ENCODE measurements at regions not wholly inside any gene's neighbourhood (a gene's known extent, or its start where the extent isn't known, plus 50 kb on each side); places are given as distances from the start of the nearest gene placed in this dataset.

DNA sequence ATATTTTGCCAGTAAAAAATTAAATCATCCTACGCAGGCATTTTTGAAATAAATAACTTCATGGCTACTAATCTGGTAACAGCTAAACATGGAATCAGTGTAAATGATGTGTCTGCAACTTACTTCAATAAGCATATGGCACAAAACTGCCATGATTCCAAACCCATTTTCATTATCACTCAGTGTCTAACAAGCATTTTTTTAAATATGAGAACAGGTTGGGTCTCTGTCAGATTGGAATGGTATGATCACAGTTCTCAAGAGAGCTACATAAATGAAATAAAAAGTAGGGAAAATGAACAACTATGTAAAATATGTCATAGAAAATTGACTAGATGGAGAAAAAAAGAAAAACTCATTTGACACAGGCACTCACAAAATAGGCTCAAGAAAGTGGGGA is 476.9 kb upstream of the NWD2 start:
- Histone ChIP-seq H3K27ac (ENCODE audit: low read length) (no peak overlapping the region), H3K4me3 (ENCODE audit: low read length) (no peak overlapping the region), H3K4me1 (ENCODE audit: control insufficient read depth, insufficient read depth, low read length) (no peaks in the 10 kb centered on the region), H3K9me3 (ENCODE audit: control insufficient read depth, low read length) (no peaks in the 10 kb centered on the region), H3K27me3 (ENCODE audit: control insufficient read depth, insufficient read depth) (no peaks in the 10 kb centered on the region)
- no peak for DNase-seq
- intact Hi-C loops (cut with DNase I), result no loop called here
- ATAC-seq, result no peak
- 87% methylated on average over 1 of the region's 1 CpG for WGBS

- Histone ChIP-seq H3K4me3 (ENCODE audit: low read length) (no peak overlapping the region), H3K4me1 (ENCODE audit: control insufficient read depth, insufficient read depth, low read length) (no peaks in the 10 kb centered on the region), H3K27ac (ENCODE audit: low read length) (no peak overlapping the region), H3K27me3 (ENCODE audit: control insufficient read depth, insufficient read depth) (no peaks in the 10 kb centered on the region), H3K9me3 (ENCODE audit: control insufficient read depth, low read length) (no peaks in the 10 kb centered on the region)
- intact Hi-C loops (cut with DNase I), result no loop called here
- no peak for DNase-seq
- ATAC-seq, result no peak
- 54% methylated on average over 2 of the region's 2 CpGs for WGBS
Measured at GRCh38 chr4:36771411-36772153, 473.0 kb upstream of the NWD2 start.

- DNase-seq (no peak), ATAC-seq (no peak)
- H3K4me1 ChIP-seq (ENCODE audit: control insufficient read depth, insufficient read depth, low read length), result no peaks in the 10 kb centered on the region
- no peak overlapping the region for H3K27ac ChIP-seq (ENCODE audit: low read length)
- no peak overlapping the region for H3K4me3 ChIP-seq (ENCODE audit: low read length)
- no peaks in the 10 kb centered on the region for H3K27me3 ChIP-seq (ENCODE audit: control insufficient read depth, insufficient read depth)
- no peaks in the 10 kb centered on the region for H3K9me3 ChIP-seq (ENCODE audit: control insufficient read depth, low read length)
- intact Hi-C loops (cut with DNase I), result no loop called here
Measured at GRCh38 chr4:36772154-36772516, 472.4 kb upstream of the NWD2 start.

GRCh38 chr4:36773467-36773866 is 471.1 kb upstream of the NWD2 start:
- Histone ChIP-seq H3K27ac (ENCODE audit: low read length) (no peak overlapping the region), H3K4me1 (ENCODE audit: control insufficient read depth, insufficient read depth, low read length) (no peaks in the 10 kb centered on the region), H3K9me3 (ENCODE audit: control insufficient read depth, low read length) (no peaks in the 10 kb centered on the region), H3K27me3 (ENCODE audit: control insufficient read depth, insufficient read depth) (no peaks in the 10 kb centered on the region), H3K4me3 (ENCODE audit: low read length) (no peak overlapping the region)
- intact Hi-C loops (cut with DNase I), result no loop called here
- 62% methylated on average over 2 of the region's 2 CpGs for WGBS
- ATAC-seq (no peak), DNase-seq (no peak)

DNA sequence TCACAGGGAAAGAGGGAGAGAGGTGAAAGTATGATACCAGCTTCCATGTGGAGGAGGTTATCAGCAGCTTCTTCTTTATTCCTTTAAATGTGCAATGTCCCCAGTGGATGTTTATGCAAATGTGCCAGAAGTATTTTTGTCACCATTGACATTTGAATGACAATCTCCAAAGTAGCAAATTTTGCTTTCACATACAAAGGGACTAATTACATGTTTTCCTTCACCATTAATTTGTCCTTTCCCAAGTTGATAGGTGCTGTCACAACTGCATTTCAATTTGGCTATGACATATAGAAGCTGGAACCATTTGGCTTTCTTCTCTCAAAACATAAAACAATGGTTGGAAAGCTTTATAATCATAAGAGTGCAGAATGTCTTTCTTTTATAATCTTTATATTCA is 469.0 kb upstream of the NWD2 start:
- Histone ChIP-seq H3K4me3 (ENCODE audit: low read length) (no peak overlapping the region), H3K9me3 (ENCODE audit: control insufficient read depth, low read length) (no peaks in the 10 kb centered on the region), H3K27ac (ENCODE audit: low read length) (no peak overlapping the region), H3K4me1 (ENCODE audit: control insufficient read depth, insufficient read depth, low read length) (no peaks in the 10 kb centered on the region), H3K27me3 (ENCODE audit: control insufficient read depth, insufficient read depth) (no peaks in the 10 kb centered on the region)
- intact Hi-C loops (cut with DNase I), result no loop called here
- no peak for ATAC-seq
- no peak for DNase-seq

DNA sequence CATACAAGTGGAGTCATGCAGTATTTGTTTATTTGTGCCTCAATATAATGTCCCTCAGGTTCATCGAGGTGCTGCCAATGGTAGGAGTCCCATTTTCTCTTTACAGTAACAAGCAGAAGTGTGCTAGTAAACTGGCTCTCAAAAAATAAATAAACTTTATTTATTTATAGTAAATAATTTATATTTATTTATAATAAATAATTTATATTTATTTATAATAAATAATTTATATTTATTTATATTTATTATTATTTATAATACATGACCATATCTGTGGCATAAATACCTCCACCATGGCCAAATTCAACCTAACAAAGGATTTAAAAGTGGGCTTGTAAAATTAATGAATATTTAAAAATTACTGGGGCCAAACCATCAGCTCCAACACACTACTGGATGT is 464.9 kb upstream of the NWD2 start:
- no peak overlapping the region for H3K27ac ChIP-seq (ENCODE audit: low read length)
- no peaks in the 10 kb centered on the region for H3K4me1 ChIP-seq (ENCODE audit: control insufficient read depth, insufficient read depth, low read length)
- no peak for ATAC-seq
- intact Hi-C loops (cut with DNase I), result no loop called here
- no peak overlapping the region for H3K4me3 ChIP-seq (ENCODE audit: low read length)
- 89% methylated on average over 1 of the region's 1 CpG for WGBS
- no peak for DNase-seq
- H3K9me3 ChIP-seq (ENCODE audit: control insufficient read depth, low read length), result no peaks in the 10 kb centered on the region
- no peaks in the 10 kb centered on the region for H3K27me3 ChIP-seq (ENCODE audit: control insufficient read depth, insufficient read depth)

- 59% methylated on average over 3 of the region's 3 CpGs for WGBS
- Histone ChIP-seq H3K4me3 (ENCODE audit: low read length) (no peak overlapping the region), H3K27ac (ENCODE audit: low read length) (no peak overlapping the region), H3K9me3 (ENCODE audit: control insufficient read depth, low read length) (no peaks in the 10 kb centered on the region), H3K4me1 (ENCODE audit: control insufficient read depth, insufficient read depth, low read length) (no peaks in the 10 kb centered on the region), H3K27me3 (ENCODE audit: control insufficient read depth, insufficient read depth) (no peaks in the 10 kb centered on the region)
- no peak for ATAC-seq
- intact Hi-C loops (cut with DNase I), result no loop called here
- no peak for DNase-seq
Measured at GRCh38 chr4:36785973-36786372, 458.6 kb upstream of the NWD2 start.

DNA sequence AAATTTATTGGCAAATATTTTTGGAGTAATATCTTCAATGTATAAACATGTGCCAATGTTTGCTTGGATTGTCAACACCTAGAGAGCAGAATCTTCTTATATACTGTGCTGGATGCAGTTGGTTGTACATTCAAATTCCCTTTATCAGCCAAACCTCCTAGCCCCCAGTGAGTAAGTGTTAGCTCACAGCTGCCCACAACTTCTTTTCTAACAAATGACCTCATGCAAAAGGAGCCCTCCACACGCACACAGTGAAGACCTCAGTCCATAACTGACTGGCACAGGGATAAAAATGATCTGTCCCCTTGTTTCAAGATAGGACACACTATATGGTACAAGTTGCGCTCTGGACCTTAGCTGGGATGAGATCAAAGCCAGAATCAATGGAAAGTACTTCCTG is 458.0 kb upstream of the NWD2 start:
- Histone ChIP-seq H3K27ac (ENCODE audit: low read length) (no peak overlapping the region), H3K4me3 (ENCODE audit: low read length) (no peak overlapping the region), H3K4me1 (ENCODE audit: control insufficient read depth, insufficient read depth, low read length) (no peaks in the 10 kb centered on the region), H3K9me3 (ENCODE audit: control insufficient read depth, low read length) (no peaks in the 10 kb centered on the region), H3K27me3 (ENCODE audit: control insufficient read depth, insufficient read depth) (no peaks in the 10 kb centered on the region)
- intact Hi-C loops (cut with DNase I), result no loop called here
- 47% methylated on average over 2 of the region's 2 CpGs for WGBS
- DNase-seq (no peak), ATAC-seq (no peak)

GRCh38 chr4:36794716-36795115 is 449.8 kb upstream of the NWD2 start:
- H3K4me3 ChIP-seq (ENCODE audit: low read length), result no peak overlapping the region
- no peaks in the 10 kb centered on the region for H3K27me3 ChIP-seq (ENCODE audit: control insufficient read depth, insufficient read depth)
- DNase-seq (no peak), ATAC-seq (no peak)
- H3K27ac ChIP-seq (ENCODE audit: low read length), result no peak overlapping the region
- intact Hi-C loops (cut with DNase I), result no loop called here
- H3K4me1 ChIP-seq (ENCODE audit: control insufficient read depth, insufficient read depth, low read length), result no peaks in the 10 kb centered on the region
- H3K9me3 ChIP-seq (ENCODE audit: control insufficient read depth, low read length), result no peaks in the 10 kb centered on the region
- 60% methylated on average over 1 of the region's 1 CpG for WGBS

- H3K27ac ChIP-seq (ENCODE audit: low read length), result no peak overlapping the region
- no peak for DNase-seq
- intact Hi-C loops (cut with DNase I), result no loop called here
- H3K4me1 ChIP-seq (ENCODE audit: control insufficient read depth, insufficient read depth, low read length), result no peaks in the 10 kb centered on the region
- no peak for ATAC-seq
- H3K4me3 ChIP-seq (ENCODE audit: low read length), result no peak overlapping the region
- no peaks in the 10 kb centered on the region for H3K27me3 ChIP-seq (ENCODE audit: control insufficient read depth, insufficient read depth)
- no peaks in the 10 kb centered on the region for H3K9me3 ChIP-seq (ENCODE audit: control insufficient read depth, low read length)
Measured at GRCh38 chr4:36812149-36812548, 432.4 kb upstream of the NWD2 start.

DNA sequence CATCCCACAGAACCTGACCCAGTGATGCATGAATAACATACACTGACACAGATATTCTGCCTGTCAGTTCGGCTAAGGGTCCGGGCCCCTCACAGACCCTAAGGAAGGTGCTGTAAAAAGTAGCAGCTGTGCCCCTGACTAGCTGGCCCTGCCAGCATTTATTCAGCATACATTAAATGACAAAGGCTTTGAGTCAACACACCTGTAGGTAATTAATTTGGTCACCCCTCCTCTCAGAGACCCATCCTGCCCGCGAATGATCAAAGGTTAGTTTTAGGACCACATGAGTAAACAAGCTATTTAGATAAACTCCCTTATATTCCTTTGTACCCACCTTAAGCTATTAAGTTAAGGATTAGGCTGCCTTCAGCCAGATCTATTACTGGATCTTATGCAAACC is 429.0 kb upstream of the NWD2 start:
- intact Hi-C loops (cut with DNase I), result no loop called here
- ATAC-seq, result no peak
- WGBS, result 88% methylated on average over 4 of the region's 4 CpGs
- H3K27me3 ChIP-seq (ENCODE audit: control insufficient read depth, insufficient read depth), result no peaks in the 10 kb centered on the region
- no peaks in the 10 kb centered on the region for H3K4me1 ChIP-seq (ENCODE audit: control insufficient read depth, insufficient read depth, low read length)
- no peak overlapping the region for H3K27ac ChIP-seq (ENCODE audit: low read length)
- H3K4me3 ChIP-seq (ENCODE audit: low read length), result no peak overlapping the region
- no peak for DNase-seq
- H3K9me3 ChIP-seq (ENCODE audit: control insufficient read depth, low read length), result no peaks in the 10 kb centered on the region
